22Rv1 (cell line): ENCODE measurements at regions not wholly inside any gene's neighbourhood (a gene's known extent, or its start where the extent isn't known, plus 50 kb on each side); places are given as distances from the start of the nearest gene placed in this dataset.

Experiments used
- H3K27ac ChIP-seq: fragments of 450-650 bp; 2 replicates; pipeline ENCODE4 v1.5.1; 2017
- CTCF ChIP-seq: fragments of 450-650 bp; IDR thresholded peaks from 2 replicates; pipeline ENCODE4 v1.5.1; 2017; ENCODE audit warnings: mild to moderate bottlenecking
- ZFX ChIP-seq: fragments of 450-650 bp; IDR thresholded peaks from 2 replicates; pipeline ENCODE4 v1.6.1; 2017; ENCODE audit warnings: antibody characterized with exemption, borderline replicate concordance

DNA sequence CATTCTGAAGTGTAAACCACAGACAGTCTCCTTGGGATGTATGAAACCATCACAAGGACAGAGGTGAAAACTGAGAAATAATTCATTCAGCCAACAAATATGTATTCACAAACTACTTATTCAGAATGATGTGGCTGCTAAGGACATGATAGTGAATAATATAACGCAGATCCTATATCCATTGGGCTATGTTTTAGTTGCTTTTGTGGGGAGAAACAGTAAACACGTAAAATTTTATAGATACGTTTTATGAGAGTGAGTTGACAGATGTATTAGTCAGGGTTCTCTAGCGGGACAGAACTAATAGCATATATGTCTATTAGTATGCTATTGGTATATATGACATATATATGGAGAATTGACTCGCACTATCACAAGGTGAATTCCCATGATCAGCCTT is 402.5 kb downstream of the RFPL4B start:
- no peak overlapping the region for H3K27ac ChIP-seq
- no peak for TF ChIP-seq ZFX
- TF ChIP-seq CTCF = no peak

- H3K27ac ChIP-seq = no peak overlapping the region
- TF ChIP-seq ZFX (no peak), CTCF (no peak)
These were observed 405.2 kb downstream of the RFPL4B start for GRCh38 chr6:112752305-112752704.

DNA sequence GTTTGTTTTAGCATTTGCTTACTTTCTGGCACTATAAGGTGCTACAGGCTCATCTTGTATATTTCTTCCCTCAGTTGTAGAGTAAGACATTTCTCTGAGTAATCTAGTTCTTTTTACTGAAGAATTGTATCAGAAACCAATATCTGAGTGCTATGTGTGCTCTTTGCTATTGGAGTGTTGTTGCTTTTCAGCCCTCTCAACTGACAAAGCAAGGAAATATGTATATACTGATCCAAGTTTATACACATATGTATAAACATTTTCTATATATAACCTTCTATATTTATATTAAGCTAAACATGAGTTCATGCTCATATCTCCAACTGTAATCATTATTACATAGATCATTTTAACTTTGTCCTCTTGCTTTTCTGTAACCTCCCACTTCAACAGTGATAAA is 405.7 kb downstream of the RFPL4B start:
- TF ChIP-seq ZFX (no peak), CTCF (no peak)

DNA sequence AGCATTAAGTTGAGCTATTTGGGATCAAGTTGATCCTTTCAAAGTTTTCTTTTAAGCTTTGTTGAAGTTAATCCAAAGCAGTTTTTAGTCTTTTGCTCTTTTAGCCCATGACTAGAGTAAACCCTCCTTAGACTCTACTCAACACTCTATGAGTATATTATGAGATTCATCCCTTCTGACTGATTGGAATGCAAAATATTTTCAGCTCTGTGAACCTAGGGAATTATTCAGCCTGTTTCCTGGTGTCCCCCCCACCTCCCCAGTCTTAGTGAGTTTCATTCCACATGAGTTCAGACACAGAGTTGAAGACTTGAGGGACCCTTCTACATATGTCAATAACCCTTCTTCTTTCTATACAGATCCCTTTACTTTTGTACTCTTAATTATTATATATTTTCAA is 413.7 kb downstream of the RFPL4B start:
- TF ChIP-seq CTCF = no peak
- TF ChIP-seq ZFX = no peak
- no peak overlapping the region for H3K27ac ChIP-seq

More for the DNA sequence above, 405.7 kb downstream of the RFPL4B start:
- no peak overlapping the region for H3K27ac ChIP-seq

DNA sequence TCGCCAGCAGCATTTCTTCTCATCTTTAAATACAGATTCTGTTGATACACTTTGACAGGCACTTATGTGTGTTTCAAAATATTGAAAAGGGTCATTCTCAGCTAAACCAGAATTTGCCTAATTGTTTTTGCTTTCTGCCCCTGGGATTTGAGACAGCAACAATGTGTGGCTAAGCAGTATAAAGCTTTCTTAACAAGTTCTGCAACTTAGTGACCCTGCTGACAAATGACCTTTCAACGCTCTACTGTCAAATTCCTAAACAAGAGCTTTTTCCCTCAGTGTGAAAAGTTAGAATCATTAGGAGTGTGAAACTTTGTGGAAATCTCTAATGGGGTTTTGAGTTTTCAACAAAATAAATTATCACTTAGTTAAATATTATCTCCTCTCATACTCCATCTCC is 414.6 kb downstream of the RFPL4B start:
- H3K27ac ChIP-seq = no peak overlapping the region
- TF ChIP-seq CTCF (no peak), ZFX (no peak)

DNA sequence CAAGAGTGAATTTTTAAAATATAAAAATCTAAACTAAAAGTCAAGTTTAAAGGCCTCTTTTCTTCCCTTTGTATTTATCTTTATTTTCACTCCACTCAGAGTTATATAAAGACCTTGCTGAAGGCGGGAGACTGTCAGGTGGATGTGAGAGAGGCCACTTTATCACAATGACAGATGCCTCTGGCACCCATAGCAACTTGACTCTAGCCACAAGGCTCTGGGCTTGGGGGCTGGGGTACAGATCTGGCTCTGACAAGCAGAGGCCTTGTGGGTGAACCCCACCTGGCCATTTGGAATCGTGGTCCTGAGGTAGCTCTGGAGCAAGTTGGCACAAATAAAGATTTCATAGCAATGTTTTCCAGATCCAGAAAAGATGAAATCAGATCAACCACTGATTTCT is 417.2 kb downstream of the RFPL4B start:
- TF ChIP-seq CTCF (no peak), ZFX (no peak)
- H3K27ac ChIP-seq = no peak overlapping the region

- TF ChIP-seq CTCF (no peak), ZFX (no peak)
These were observed 423.2 kb downstream of the RFPL4B start for GRCh38 chr6:112770308-112770707.

More at GRCh38 chr6:112770308-112770707, 423.2 kb downstream of the RFPL4B start:
- H3K27ac ChIP-seq = no peak overlapping the region
